ENCODE measurements at regions not wholly inside any gene's neighbourhood (a gene's known extent, or its start where the extent isn't known, plus 50 kb on each side); places are given as distances from the start of the nearest gene placed in this dataset.

- no peak for DNase-seq
- intact Hi-C loops (cut with DNase I): no loop called here
These were observed 586.7 kb downstream of the GBA3 start for GRCh38 chr4:23279377-23279986.

- intact Hi-C loops (cut with DNase I): no loop called here
- no peak for DNase-seq
These were observed 586.1 kb downstream of the GBA3 start for GRCh38 chr4:23278845-23279244.

GRCh38 chr4:23276076-23276475 lies 583.3 kb downstream of the GBA3 start:
- DNase-seq: no peak
- intact Hi-C loops (cut with DNase I): no loop called here

- intact Hi-C loops (cut with DNase I): no loop called here
These were observed 576.8 kb downstream of the GBA3 start for GRCh38 chr4:23269566-23269965.

GRCh38 chr4:23268072-23268771 lies 575.5 kb downstream of the GBA3 start:
- intact Hi-C loops (cut with DNase I): no loop called here
- no peak for DNase-seq

More at GRCh38 chr4:23269566-23269965, 576.8 kb downstream of the GBA3 start:
- DNase-seq: no peak

GRCh38 chr4:23266401-23266800 lies 573.7 kb downstream of the GBA3 start:
- DNase-seq: no peak
- intact Hi-C loops (cut with DNase I): no loop called here

GRCh38 chr4:23260511-23260910 lies 567.8 kb downstream of the GBA3 start:
- intact Hi-C loops (cut with DNase I): no loop called here
- no peak for DNase-seq

- intact Hi-C loops (cut with DNase I): no loop called here
These were observed 552.6 kb downstream of the GBA3 start for GRCh38 chr4:23245203-23245832.

GRCh38 chr4:23242962-23243361 lies 550.2 kb downstream of the GBA3 start:
- DNase-seq: no peak
- intact Hi-C loops (cut with DNase I): no loop called here

More at GRCh38 chr4:23245203-23245832, 552.6 kb downstream of the GBA3 start:
- DNase-seq: no peak

GRCh38 chr4:23241408-23241807 lies 548.7 kb downstream of the GBA3 start:
- no peak for DNase-seq
- intact Hi-C loops (cut with DNase I): no loop called here

- intact Hi-C loops (cut with DNase I): no loop called here
- no peak for DNase-seq
These were observed 546.1 kb downstream of the GBA3 start for GRCh38 chr4:23238848-23239247.

GRCh38 chr4:23237771-23238170 lies 545.0 kb downstream of the GBA3 start:
- intact Hi-C loops (cut with DNase I): no loop called here
- DNase-seq: peak in 1 of 10 donors; percentile 56

GRCh38 chr4:23235628-23236390 lies 543.1 kb downstream of the GBA3 start:
- no peak for DNase-seq
- intact Hi-C loops (cut with DNase I): no loop called here

- intact Hi-C loops (cut with DNase I): no loop called here
- no peak for DNase-seq
These were observed 542.0 kb downstream of the GBA3 start for GRCh38 chr4:23234716-23235115.

- DNase-seq: no peak
- intact Hi-C loops (cut with DNase I): no loop called here
These were observed 541.3 kb downstream of the GBA3 start for GRCh38 chr4:23234018-23234417.

GRCh38 chr4:23233596-23233995 lies 540.9 kb downstream of the GBA3 start:
- DNase-seq: no peak
- intact Hi-C loops (cut with DNase I): no loop called here

- intact Hi-C loops (cut with DNase I): no loop called here
- no peak for DNase-seq
These were observed 540.2 kb downstream of the GBA3 start for GRCh38 chr4:23232987-23233386.

- no peak for DNase-seq
These were observed 532.8 kb downstream of the GBA3 start for GRCh38 chr4:23225564-23225963.

GRCh38 chr4:23224684-23225420 lies 532.1 kb downstream of the GBA3 start:
- no peak for DNase-seq
- intact Hi-C loops (cut with DNase I): no loop called here

More at GRCh38 chr4:23225564-23225963, 532.8 kb downstream of the GBA3 start:
- intact Hi-C loops (cut with DNase I): no loop called here

GRCh38 chr4:23220911-23221310 lies 528.2 kb downstream of the GBA3 start:
- DNase-seq: no peak
- intact Hi-C loops (cut with DNase I): no loop called here
